H1 (cell line): ENCODE measurements at regions not wholly inside any gene's neighbourhood (a gene's known extent, or its start where the extent isn't known, plus 50 kb on each side); places are given as distances from the start of the nearest gene placed in this dataset.

Experiments
- CTCF ChIA-PET: fragments of 300-600 bp; sonication (Branson Sonifier 250); formaldehyde crosslinking; loops from one replicate; lab custom pipeline; 2021; ENCODE audit not compliant: partially characterized antibody; lab: Charles Lee
- POLR2A ChIA-PET: fragments of 300-600 bp; sonication (Branson Sonifier 250); formaldehyde crosslinking; loops from one replicate; lab custom pipeline; 2021; ENCODE audit warnings: inconsistent platforms; ENCODE audit not compliant: partially characterized antibody; lab: Charles Lee
- DNase-seq, 2 experiments: peaks; one replicate each; pipeline versions ENCODE4 v3.0.0 to v3.0.0-alpha.2; 2010 to 2022; ENCODE audit warnings: low spot score in 2 of 2, low read depth in 1 of 2, mixed read lengths in 1 of 2
- FAIRE-seq: peaks from 2 replicates; lab custom pipeline; 2011; peaks lifted over from hg19 to GRCh38; lab: Jason Lieb, UNC
- H2AFZ ChIP-seq: 2 replicates; pipeline ENCODE4 v1.8.1; 2012; ENCODE audit warnings: low read length, inconsistent platforms
- H2AK5ac ChIP-seq: 2 replicates; pipeline ENCODE4 v1.6.1; 2013; ENCODE audit warnings: low read depth, low read length
- H2BK120ac ChIP-seq: replicated peaks from 2 replicates; pipeline ENCODE3; 2013; ENCODE audit warnings: low read depth, low read length, inconsistent platforms
- H2BK12ac ChIP-seq: 2 replicates; pipeline ENCODE4 v1.6.1; 2013; ENCODE audit warnings: low read depth, low read length
- H2BK15ac ChIP-seq: 2 replicates; pipeline ENCODE4 v1.6.1; 2013; ENCODE audit warnings: low read length
- H2BK20ac ChIP-seq: 2 replicates; pipeline ENCODE4 v1.6.1; 2013; ENCODE audit warnings: low read length
- H2BK5ac ChIP-seq: 2 replicates; pipeline ENCODE4 v1.6.1; 2013; ENCODE audit warnings: low read depth, low read length
- H3K14ac ChIP-seq: 2 replicates; pipeline ENCODE4 v1.6.1; 2013; ENCODE audit warnings: inconsistent platforms; ENCODE audit not compliant: insufficient read length
- H3K18ac ChIP-seq: 2 replicates; pipeline ENCODE4 v1.6.1; 2013; ENCODE audit warnings: low read length; ENCODE audit errors: extremely low read depth
- H3K23ac ChIP-seq: 2 replicates; pipeline ENCODE4 v1.6.1; 2013; ENCODE audit warnings: inconsistent platforms; ENCODE audit not compliant: insufficient read length
- H3K23me2 ChIP-seq: 2 replicates; pipeline ENCODE4 v1.6.1; 2013; ENCODE audit warnings: low read depth, low read length
- H3K27ac ChIP-seq: 2 replicates; pipeline ENCODE4 v1.6.1; 2011; ENCODE audit warnings: low read depth, low read length, inconsistent platforms
- H3K27me3 ChIP-seq, 4 experiments: replicated peaks in 1 of 4; 1 replicate in 1 of 4; 2 replicates in 3 of 4; pipeline versions ENCODE4 v1.6.1 to v1.8.1; 2011 to 2013; ENCODE audit warnings: low read length in 3 of 4, mild to moderate bottlenecking in 3 of 4, inconsistent platforms in 2 of 4, mixed read lengths in 2 of 4, moderate library complexity in 1 of 4; ENCODE audit not compliant: control insufficient read depth in 3 of 4, insufficient read depth in 3 of 4; ENCODE audit errors: extremely low read depth in 1 of 4
- H3K36me3 ChIP-seq, 4 experiments: 2 replicates each; pipeline versions ENCODE4 v1.6.1 to v1.8.1; 2011 to 2013; ENCODE audit warnings: mild to moderate bottlenecking in 4 of 4, low read length in 3 of 4, moderate library complexity in 2 of 4, control low read depth in 1 of 4, inconsistent platforms in 1 of 4; ENCODE audit not compliant: insufficient read depth in 4 of 4, control insufficient read depth in 2 of 4
- H3K4ac ChIP-seq: replicated peaks from 2 replicates; pipeline ENCODE3; 2013; ENCODE audit warnings: low read length, low read depth, mixed read lengths, inconsistent platforms; ENCODE audit not compliant: insufficient read length
- H3K4me1 ChIP-seq, 4 experiments: replicated peaks in 1 of 4; 1 replicate in 1 of 4; 2 replicates in 3 of 4; pipeline versions ENCODE4 v1.6.1 to v1.8.1; 2011 to 2013; ENCODE audit warnings: low read length in 3 of 4, inconsistent platforms in 2 of 4, mixed read lengths in 1 of 4; ENCODE audit not compliant: insufficient read depth in 4 of 4, control insufficient read depth in 3 of 4
- H3K4me2 ChIP-seq, 2 experiments: 2 replicates each; pipeline versions ENCODE4 v1.6.1 to v1.8.1; 2011 to 2013; ENCODE audit warnings: low read depth in 2 of 2, low read length in 2 of 2, control low read depth in 1 of 2, inconsistent platforms in 1 of 2, mild to moderate bottlenecking in 1 of 2; ENCODE audit not compliant: insufficient read depth in 1 of 2
- H3K4me3 ChIP-seq, 4 experiments: fragments of 200-600, 300-600 bp in 1 of 4; sonication (generic), shearing (Covaris generic), sonication (Bioruptor Twin) in 1 of 4; 2 replicates each; pipeline versions ENCODE4 v1.5.1 to v1.8.1; 2011 to 2016; ENCODE audit warnings: low read length in 4 of 4, low read depth in 3 of 4, control low read depth in 2 of 4, inconsistent platforms in 2 of 4, mild to moderate bottlenecking in 2 of 4, mixed read lengths in 1 of 4, moderate library complexity in 1 of 4; ENCODE audit not compliant: insufficient read depth in 2 of 4; ENCODE audit errors: extremely low read depth in 1 of 4
- H3K56ac ChIP-seq: replicated peaks from 2 replicates; pipeline ENCODE3; 2013; ENCODE audit warnings: low read depth, mild to moderate bottlenecking, mixed read lengths, low read length, inconsistent platforms; ENCODE audit not compliant: insufficient read length
- H3K79me1 ChIP-seq: 2 replicates; pipeline ENCODE4 v1.6.1; 2013; ENCODE audit warnings: low read depth, low read length, control low read depth
- H3K79me2 ChIP-seq, 2 experiments: 2 replicates each; pipeline versions ENCODE4 v1.6.1 to v1.8.1; 2012 to 2013; ENCODE audit warnings: low read length in 2 of 2, mild to moderate bottlenecking in 2 of 2, inconsistent platforms in 1 of 2; ENCODE audit not compliant: insufficient read depth in 2 of 2, control insufficient read depth in 1 of 2
- H3K9ac ChIP-seq, 4 experiments: replicated peaks in 1 of 4; 1 replicate in 1 of 4; 2 replicates in 3 of 4; pipeline versions ENCODE4 v1.6.1 to v1.8.1; 2011 to 2013; ENCODE audit warnings: low read depth in 3 of 4, low read length in 3 of 4, control low read depth in 2 of 4, mild to moderate bottlenecking in 2 of 4, moderate library complexity in 2 of 4, inconsistent platforms in 1 of 4; ENCODE audit errors: extremely low read depth in 1 of 4
- H3K9me3 ChIP-seq, 2 experiments: 2 replicates each; pipeline versions ENCODE4 v1.6.1 to v1.8.1; 2012 to 2013; ENCODE audit warnings: mild to moderate bottlenecking in 2 of 2, moderate library complexity in 2 of 2, control low read depth in 1 of 2, inconsistent platforms in 1 of 2, low read depth in 1 of 2, low read length in 1 of 2, mixed read lengths in 1 of 2; ENCODE audit not compliant: insufficient read depth in 2 of 2
- H4K20me1 ChIP-seq, 2 experiments: replicated peaks in 1 of 2; 2 replicates each; pipeline versions ENCODE3 to v1.8.1; 2011 to 2013; ENCODE audit warnings: inconsistent platforms in 2 of 2, low read length in 2 of 2, mild to moderate bottlenecking in 1 of 2; ENCODE audit not compliant: insufficient read depth in 2 of 2, control insufficient read depth in 1 of 2
- H4K5ac ChIP-seq: 2 replicates; pipeline ENCODE4 v1.6.1; 2013; ENCODE audit warnings: low read length, low read depth, mixed read lengths, inconsistent platforms; ENCODE audit not compliant: insufficient read length
- H4K8ac ChIP-seq: 2 replicates; pipeline ENCODE4 v1.8.0; 2013; ENCODE audit warnings: mild to moderate bottlenecking, moderate library complexity, low read length, inconsistent platforms; ENCODE audit not compliant: insufficient read depth; ENCODE audit errors: extremely low read depth
- H4K91ac ChIP-seq: replicated peaks from 2 replicates; pipeline ENCODE3; 2013; ENCODE audit warnings: low read length, mixed read lengths, inconsistent platforms; ENCODE audit not compliant: insufficient read length
- CHD1 ChIP-seq: IDR thresholded peaks from 2 replicates; pipeline ENCODE4 v1.6.1; 2012; ENCODE audit warnings: low read depth, low read length, improper control_type of control experiment
- EZH2 ChIP-seq: fragments of 200-600 bp; sonication (generic); IDR thresholded peaks from 2 replicates; pipeline ENCODE4 v1.7.1; 2012; ENCODE audit warnings: low read depth, mild to moderate bottlenecking, moderate library complexity, low read length, inconsistent platforms; ENCODE audit not compliant: severe bottlenecking
- KDM1A ChIP-seq: fragments of 200-600, 300-600 bp; sonication (generic); IDR thresholded peaks from 2 replicates; pipeline ENCODE4 v1.7.1; 2016; ENCODE audit warnings: mild to moderate bottlenecking, low read length, borderline replicate concordance
- NANOG ChIP-seq: IDR thresholded peaks from 2 replicates; pipeline ENCODE4 v1.6.1; 2011; ENCODE audit warnings: low read length, low read depth, mild to moderate bottlenecking, inconsistent platforms; ENCODE audit not compliant: insufficient read depth, poor library complexity, severe bottlenecking
- PHF8 ChIP-seq: fragments of 200-600 bp; sonication (generic); conservative IDR thresholded peaks from 2 replicates; pipeline ENCODE4 v1.7.1; 2012; ENCODE audit warnings: low read depth, mild to moderate bottlenecking, inconsistent platforms, low read length, moderate library complexity
- RAD21 ChIP-seq, 2 experiments: IDR thresholded peaks in 1 of 2; conservative IDR thresholded peaks in 1 of 2; 2 replicates each; pipeline ENCODE4 v1.6.1; 2011; ENCODE audit warnings: low read depth in 2 of 2, low read length in 2 of 2, improper control_type of control experiment in 1 of 2, inconsistent platforms in 1 of 2, mild to moderate bottlenecking in 1 of 2, moderate library complexity in 1 of 2
- SIRT6 ChIP-seq: IDR thresholded peaks from one replicate; pipeline ENCODE4 v1.7.1; 2012; ENCODE audit warnings: low read length, inconsistent platforms
- WGBS, 2 experiments: shearing (Covaris generic) in 1 of 2; methylation state at CpG; one replicate each; pipeline versions ENCODE4 v1.1.6 to v1.1.7; 2013 to 2015; ENCODE audit warnings: low lambda C conversion rate in 2 of 2, mixed read lengths in 2 of 2, inconsistent platforms in 1 of 2, low coverage in 1 of 2, missing lambda C conversion rate in 1 of 2; ENCODE audit not compliant: insufficient replicate concordance in 2 of 2, insufficient coverage in 1 of 2, insufficient read length in 1 of 2; ENCODE audit errors: extremely low coverage in 1 of 2, missing lambda C conversion rate in 1 of 2; 5-methylcytosine and 5-hydroxymethylcytosine counted together
- TF ChIP-seq, protein P1 (sequence below), 3 experiments: IDR thresholded peaks; 1 replicate in 2 of 3; 2 replicates in 1 of 3; pipeline versions ENCODE4 v1.5.1 to v1.6.1; 2011; ENCODE audit warnings: low read length in 3 of 3, mild to moderate bottlenecking in 3 of 3, inconsistent platforms in 2 of 3, low read depth in 1 of 3, moderate library complexity in 1 of 3; ENCODE audit not compliant: insufficient read depth in 1 of 3; ENCODE audit errors: control extremely low read depth in 1 of 3

DNA sequence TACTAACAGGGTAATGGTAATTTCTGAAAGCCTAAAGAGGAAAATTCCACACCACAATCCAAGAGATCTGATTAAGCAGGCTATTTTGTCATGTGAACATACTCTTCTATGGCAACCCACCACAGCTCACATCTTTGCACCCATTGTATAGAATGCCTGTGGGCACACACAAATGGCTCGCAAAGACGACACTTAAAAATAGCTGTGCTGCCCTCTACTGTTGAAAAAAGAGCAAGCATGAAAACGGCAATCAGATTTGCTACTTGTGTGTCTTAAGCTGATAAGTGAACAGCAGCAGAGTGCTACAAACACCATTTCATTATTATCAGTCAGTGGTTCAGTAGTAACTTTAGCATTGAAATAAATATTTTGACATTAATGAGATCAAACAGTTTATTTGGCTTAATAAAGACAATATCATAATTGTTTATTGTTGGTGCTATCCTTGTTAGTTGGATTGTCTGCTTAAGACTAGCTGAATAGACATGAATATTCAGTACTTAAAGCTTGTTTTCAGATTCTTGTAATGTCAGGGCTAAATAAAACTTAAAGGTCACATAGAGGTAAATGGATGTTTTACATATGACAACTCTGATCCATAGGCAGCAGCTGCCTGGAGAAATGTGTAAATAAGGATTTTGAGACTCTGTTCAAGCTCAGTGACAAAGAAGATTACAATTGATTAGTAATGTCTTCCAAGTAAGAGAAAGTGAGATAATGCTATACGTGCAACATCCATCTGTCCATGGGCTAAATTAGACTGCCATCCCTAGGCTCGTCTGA is 199.1 kb downstream of the LRRN1 start:
- WGBS, 2 experiments, result 45% methylated on average over 5 of the region's 5 CpGs; no CpG with 5 or more reads in 1 of the 2 experiments
- ChIA-PET CTCF (interaction anchor here (0.5 to 2.6 kb wide), 60 partner anchors 8 to 817 kb away, joined by 3 to 36 read pairs (median 3); no protein-coding TSS in a partner anchor), POLR2A (interaction anchor here (0.8 to 1.2 kb wide), 3 partner anchors 161 to 200 kb away, joined by 3 to 4 read pairs (median 4); partner anchors contain the start of gene LRRN1)
- no peaks in the 10 kb centered on the region for H3K9me3 ChIP-seq
- FAIRE-seq (peak; percentile 99), DNase-seq (peak; percentile 23 to 60)
- H2BK12ac ChIP-seq, result no peak overlapping the region
- no peak overlapping the region for H3K23ac ChIP-seq
- H3K36me3 ChIP-seq, result no peaks in the 10 kb centered on the region
- no peaks in the 10 kb centered on the region for H3K27me3 ChIP-seq
- H2BK5ac ChIP-seq, result no peak overlapping the region
- H3K79me2 ChIP-seq, result no peaks in the 10 kb centered on the region
- H3K9ac ChIP-seq, result no peak overlapping the region
- H3K56ac ChIP-seq, result no peak overlapping the region
- H3K14ac ChIP-seq, result no peak overlapping the region
- H3K27ac ChIP-seq, result no peak overlapping the region
- peaks cover 0 to 5% (median 1%) of the 10 kb centered on the region in 4 experiments; a peak in 1 of 7 replicates for H3K4me1 ChIP-seq
- TF ChIP-seq SIRT6, result no peak
- TF ChIP-seq NANOG, result no peak
- TF ChIP-seq, protein P1, sequence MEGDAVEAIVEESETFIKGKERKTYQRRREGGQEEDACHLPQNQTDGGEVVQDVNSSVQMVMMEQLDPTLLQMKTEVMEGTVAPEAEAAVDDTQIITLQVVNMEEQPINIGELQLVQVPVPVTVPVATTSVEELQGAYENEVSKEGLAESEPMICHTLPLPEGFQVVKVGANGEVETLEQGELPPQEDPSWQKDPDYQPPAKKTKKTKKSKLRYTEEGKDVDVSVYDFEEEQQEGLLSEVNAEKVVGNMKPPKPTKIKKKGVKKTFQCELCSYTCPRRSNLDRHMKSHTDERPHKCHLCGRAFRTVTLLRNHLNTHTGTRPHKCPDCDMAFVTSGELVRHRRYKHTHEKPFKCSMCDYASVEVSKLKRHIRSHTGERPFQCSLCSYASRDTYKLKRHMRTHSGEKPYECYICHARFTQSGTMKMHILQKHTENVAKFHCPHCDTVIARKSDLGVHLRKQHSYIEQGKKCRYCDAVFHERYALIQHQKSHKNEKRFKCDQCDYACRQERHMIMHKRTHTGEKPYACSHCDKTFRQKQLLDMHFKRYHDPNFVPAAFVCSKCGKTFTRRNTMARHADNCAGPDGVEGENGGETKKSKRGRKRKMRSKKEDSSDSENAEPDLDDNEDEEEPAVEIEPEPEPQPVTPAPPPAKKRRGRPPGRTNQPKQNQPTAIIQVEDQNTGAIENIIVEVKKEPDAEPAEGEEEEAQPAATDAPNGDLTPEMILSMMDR (IDR thresholded peaks at IDR 0.05; ENCODE audit: control extremely low read depth in 1 of 3, insufficient read depth in 1 of 3, low read depth in 1 of 3, low read length in 3 of 3), result peak in 2 of 3 experiments; percentile 58 to 83; a peak in 3 of 4 replicates
- TF ChIP-seq PHF8, result no peak
- peak; percentile 66 for TF ChIP-seq KDM1A
- no peak for TF ChIP-seq EZH2
- no peak for TF ChIP-seq CHD1
- peak; percentile 88 to 94 for TF ChIP-seq RAD21 (IDR thresholded peaks at IDR 0.05 in 1 of 2, conservative IDR thresholded peaks at IDR 0.05 in 1 of 2; ENCODE audit: low read depth in 2 of 2, low read length in 2 of 2)
- no peak overlapping the region for H3K4ac ChIP-seq
- H4K5ac ChIP-seq, result no peak overlapping the region
- no peak overlapping the region for H2BK20ac ChIP-seq
- no peak overlapping the region for H4K91ac ChIP-seq
- no peak overlapping the region for H2BK120ac ChIP-seq
- no peak overlapping the region for H4K8ac ChIP-seq
- H2AFZ ChIP-seq, result no peak overlapping the region
- H4K20me1 ChIP-seq, result no peaks in the 10 kb centered on the region
- H3K4me3 ChIP-seq, result no peak overlapping the region
- H3K79me1 ChIP-seq, result no peaks in the 10 kb centered on the region
- no peak overlapping the region for H3K4me2 ChIP-seq
- H2AK5ac ChIP-seq, result no peak overlapping the region
- H2BK15ac ChIP-seq, result no peak overlapping the region
- no peaks in the 10 kb centered on the region for H3K23me2 ChIP-seq
- H3K18ac ChIP-seq, result no peak overlapping the region
